ENCODE measurements at regions not wholly inside any gene's neighbourhood (a gene's known extent, or its start where the extent isn't known, plus 50 kb on each side); places are given as distances from the start of the nearest gene placed in this dataset.

- POLR2A ChIA-PET (ENCODE audit: low non-redundant PET) = no interaction called here
- H3K27ac ChIP-seq = no peak overlapping the region
- no peak for DNase-seq (ENCODE audit: low spot score)
- CTCF ChIA-PET = no interaction called here
- no peak for TF ChIP-seq CTCF (conservative IDR thresholded peaks at IDR 0.05; ENCODE audit: low read depth)
Observed at GRCh38 chr21:23543333-23543732, 2063.9 kb downstream of the MRPL39 start.

- POLR2A ChIA-PET (ENCODE audit: low non-redundant PET) = no interaction called here
- CTCF ChIA-PET = interaction anchor here (0.8 kb wide), 1 partner anchor 245 kb away, joined by 3 read pairs; no protein-coding TSS in a partner anchor
- TF ChIP-seq CTCF (conservative IDR thresholded peaks at IDR 0.05; ENCODE audit: low read depth) = no peak
- no peak for DNase-seq (ENCODE audit: low spot score)
- no peak overlapping the region for H3K27ac ChIP-seq
Observed at GRCh38 chr21:23542097-23542496, 2065.2 kb downstream of the MRPL39 start.

DNA sequence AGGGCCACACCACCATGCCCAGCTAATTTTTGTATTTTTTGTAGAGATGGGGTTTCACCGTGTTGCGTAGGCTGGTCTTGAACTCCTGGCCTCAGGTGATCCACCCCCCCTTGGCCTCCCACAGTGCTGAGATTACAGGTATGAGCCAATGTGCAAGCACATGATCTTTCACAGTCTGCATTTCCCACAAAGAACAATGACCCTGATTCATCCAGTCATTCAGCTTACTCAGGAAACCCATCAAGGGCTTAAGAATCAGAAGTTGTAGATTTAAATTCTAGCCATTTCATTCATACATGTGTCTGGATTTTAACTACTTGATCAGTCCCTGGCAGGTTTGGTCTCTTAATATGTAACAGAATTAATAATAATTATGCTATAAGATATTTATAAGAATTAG lies 2065.7 kb downstream of the MRPL39 start:
- DNase-seq (ENCODE audit: low spot score) = no peak
- TF ChIP-seq CTCF (conservative IDR thresholded peaks at IDR 0.05; ENCODE audit: low read depth) = no peak
- ChIA-PET POLR2A (ENCODE audit: low non-redundant PET) (no interaction called here), CTCF (no interaction called here)
- H3K27ac ChIP-seq = no peak overlapping the region

- no peak for DNase-seq (ENCODE audit: low spot score)
- no peak overlapping the region for H3K27ac ChIP-seq
- POLR2A ChIA-PET (ENCODE audit: low non-redundant PET) = no interaction called here
- no peak for TF ChIP-seq CTCF (conservative IDR thresholded peaks at IDR 0.05; ENCODE audit: low read depth)
- CTCF ChIA-PET = no interaction called here
Observed at GRCh38 chr21:23534850-23535249, 2072.4 kb downstream of the MRPL39 start.

- ChIA-PET POLR2A (ENCODE audit: low non-redundant PET) (no interaction called here), CTCF (interaction anchor here (0.6 kb wide), 2 partner anchors 14 to 22 kb away, joined by 3 read pairs; no protein-coding TSS in a partner anchor)
- no peak overlapping the region for H3K27ac ChIP-seq
- TF ChIP-seq CTCF (conservative IDR thresholded peaks at IDR 0.05; ENCODE audit: low read depth) = no peak
- no peak for DNase-seq (ENCODE audit: low spot score)
Observed at GRCh38 chr21:23531444-23531843, 2075.8 kb downstream of the MRPL39 start.

DNA sequence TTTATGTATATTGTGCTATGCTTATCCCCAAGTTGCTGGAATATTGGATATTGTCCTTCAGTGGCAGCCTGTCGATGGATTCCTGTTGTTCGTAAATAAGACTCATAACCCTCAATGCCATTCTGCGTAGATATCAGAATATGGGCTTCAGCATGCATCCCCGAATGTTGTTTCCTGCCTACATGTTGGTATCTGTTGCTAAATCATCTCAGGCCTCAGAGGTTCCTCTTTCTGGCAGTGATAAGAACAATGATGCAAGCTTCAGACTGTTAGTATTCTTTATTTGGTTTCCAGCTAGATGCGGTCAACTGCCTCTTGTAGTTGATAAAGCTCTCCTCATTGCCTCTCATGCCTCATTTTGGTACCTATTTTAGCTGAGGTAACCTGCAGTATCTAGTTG lies 2082.6 kb downstream of the MRPL39 start:
- no peak for DNase-seq (ENCODE audit: low spot score)

More for the DNA sequence above, 2082.6 kb downstream of the MRPL39 start:
- no peak for TF ChIP-seq CTCF (conservative IDR thresholded peaks at IDR 0.05; ENCODE audit: low read depth)
- no peak overlapping the region for H3K27ac ChIP-seq
- ChIA-PET CTCF (no interaction called here), POLR2A (ENCODE audit: low non-redundant PET) (no interaction called here)

All from RWPE1 (cell line).